Natural killer cell treated with Interleukin-12 subunit alpha and Interleukin-12 subunit beta and Interleukin-15 and Interleukin-18, amount 100 ng/mL, for 72 hours (primary cell): ENCODE measurements at regions not wholly inside any gene's neighbourhood (a gene's known extent, or its start where the extent isn't known, plus 50 kb on each side); places are given as distances from the start of the nearest gene placed in this dataset.

Source experiments
- ATAC-seq, 2 donors: fragments of 150-1000 bp; cut with Tn5 transposase in 1 of 2; sonication (Bioruptor Pico), chemical (Tn5 transposase) in 1 of 2; 2 replicates each; pipeline ENCODE4 v1.10.0; 2021
- DNase-seq: peaks from one replicate; pipeline ENCODE4 v3.0.0; 2022; ENCODE audit warnings: low spot score
- H3K27ac Mint-ChIP-seq, 2 donors: 1 replicate in 1 of 2; 2 replicates in 1 of 2; pipeline ENCODE4 v1.8.0; 2022; ENCODE audit warnings: mixed read lengths in 2 of 2, mild to moderate bottlenecking in 1 of 2, moderate library complexity in 1 of 2
- H3K27me3 Mint-ChIP-seq, 2 donors: 1 replicate in 1 of 2; 2 replicates in 1 of 2; pipeline ENCODE4 v1.8.0; 2022; ENCODE audit warnings: mixed read lengths in 2 of 2
- H3K36me3 Mint-ChIP-seq: one replicate; pipeline ENCODE4 v1.8.0; 2022; ENCODE audit warnings: mixed read lengths
- H3K4me1 Mint-ChIP-seq, 2 donors: 1 replicate in 1 of 2; 2 replicates in 1 of 2; pipeline ENCODE4 v1.8.0; 2022; ENCODE audit warnings: low read depth in 2 of 2, mixed read lengths in 2 of 2, mild to moderate bottlenecking in 1 of 2
- H3K4me3 Mint-ChIP-seq: one replicate; pipeline ENCODE4 v1.8.0; 2022; ENCODE audit warnings: mixed read lengths
- H3K9me3 Mint-ChIP-seq: 2 replicates; pipeline ENCODE4 v1.8.0; 2022; ENCODE audit warnings: mixed read lengths

- H3K36me3 Mint-ChIP-seq, result no peaks in the 10 kb centered on the region
- no peaks in the 10 kb centered on the region for H3K9me3 Mint-ChIP-seq
- no peak overlapping the region for H3K4me3 Mint-ChIP-seq
- no peaks in the 10 kb centered on the region for H3K4me1 Mint-ChIP-seq
- ATAC-seq (no peak), DNase-seq (no peak)
- H3K27me3 Mint-ChIP-seq, result no peaks in the 10 kb centered on the region
- H3K27ac Mint-ChIP-seq, result no peak overlapping the region
Measured at GRCh38 chr22:48650323-48651035, 1177.2 kb downstream of the BRD1 start.

GRCh38 chr22:48649466-48649865, 1178.2 kb downstream of the BRD1 start:
- DNase-seq, result no peak
- Mint-ChIP-seq H3K27ac (no peak overlapping the region), H3K27me3 (no peaks in the 10 kb centered on the region), H3K36me3 (no peaks in the 10 kb centered on the region), H3K4me1 (no peaks in the 10 kb centered on the region), H3K4me3 (no peak overlapping the region), H3K9me3 (no peaks in the 10 kb centered on the region)
- ATAC-seq, result no peak

GRCh38 chr22:48649031-48649430, 1178.6 kb downstream of the BRD1 start:
- no peak overlapping the region for H3K4me3 Mint-ChIP-seq
- H3K9me3 Mint-ChIP-seq, result no peaks in the 10 kb centered on the region
- H3K27me3 Mint-ChIP-seq, result no peaks in the 10 kb centered on the region
- no peaks in the 10 kb centered on the region for H3K4me1 Mint-ChIP-seq
- H3K36me3 Mint-ChIP-seq, result no peaks in the 10 kb centered on the region
- H3K27ac Mint-ChIP-seq, result no peak overlapping the region
- DNase-seq (no peak), ATAC-seq (no peak)

GRCh38 chr22:48647606-48648515, 1179.8 kb downstream of the BRD1 start:
- DNase-seq (no peak), ATAC-seq (no peak)
- no peak overlapping the region for H3K27ac Mint-ChIP-seq
- no peaks in the 10 kb centered on the region for H3K27me3 Mint-ChIP-seq
- no peaks in the 10 kb centered on the region for H3K4me1 Mint-ChIP-seq
- no peaks in the 10 kb centered on the region for H3K9me3 Mint-ChIP-seq
- no peak overlapping the region for H3K4me3 Mint-ChIP-seq
- no peaks in the 10 kb centered on the region for H3K36me3 Mint-ChIP-seq

- no peak for ATAC-seq
- no peaks in the 10 kb centered on the region for H3K27me3 Mint-ChIP-seq
- no peak overlapping the region for H3K27ac Mint-ChIP-seq
- no peaks in the 10 kb centered on the region for H3K36me3 Mint-ChIP-seq
- no peak overlapping the region for H3K4me3 Mint-ChIP-seq
- DNase-seq, result no peak
- H3K4me1 Mint-ChIP-seq, result no peaks in the 10 kb centered on the region
- no peaks in the 10 kb centered on the region for H3K9me3 Mint-ChIP-seq
Measured at GRCh38 chr22:48647051-48647450, 1180.6 kb downstream of the BRD1 start.

- no peaks in the 10 kb centered on the region for H3K27me3 Mint-ChIP-seq
- no peak overlapping the region for H3K4me3 Mint-ChIP-seq
- H3K4me1 Mint-ChIP-seq, result no peaks in the 10 kb centered on the region
- no peaks in the 10 kb centered on the region for H3K9me3 Mint-ChIP-seq
- DNase-seq (no peak), ATAC-seq (no peak)
- H3K27ac Mint-ChIP-seq, result no peak overlapping the region
- no peaks in the 10 kb centered on the region for H3K36me3 Mint-ChIP-seq
Measured at GRCh38 chr22:48646216-48646925, 1181.3 kb downstream of the BRD1 start.

GRCh38 chr22:48645766-48646165, 1181.9 kb downstream of the BRD1 start:
- Mint-ChIP-seq H3K36me3 (no peaks in the 10 kb centered on the region), H3K4me3 (no peak overlapping the region), H3K27ac (no peak overlapping the region)

GRCh38 chr22:48644997-48645396, 1182.7 kb downstream of the BRD1 start:
- DNase-seq, result no peak
- Mint-ChIP-seq H3K4me3 (no peak overlapping the region), H3K27me3 (no peaks in the 10 kb centered on the region), H3K4me1 (no peaks in the 10 kb centered on the region), H3K27ac (no peak overlapping the region), H3K36me3 (no peaks in the 10 kb centered on the region), H3K9me3 (no peaks in the 10 kb centered on the region)
- no peak for ATAC-seq

More at GRCh38 chr22:48645766-48646165, 1181.9 kb downstream of the BRD1 start:
- Mint-ChIP-seq H3K4me1 (no peaks in the 10 kb centered on the region), H3K9me3 (no peaks in the 10 kb centered on the region), H3K27me3 (no peaks in the 10 kb centered on the region)
- ATAC-seq (no peak), DNase-seq (no peak)

- DNase-seq (no peak), ATAC-seq (no peak)
- H3K36me3 Mint-ChIP-seq, result no peaks in the 10 kb centered on the region
- no peaks in the 10 kb centered on the region for H3K4me1 Mint-ChIP-seq
- no peak overlapping the region for H3K4me3 Mint-ChIP-seq
- no peaks in the 10 kb centered on the region for H3K9me3 Mint-ChIP-seq
- H3K27me3 Mint-ChIP-seq, result no peaks in the 10 kb centered on the region
- no peak overlapping the region for H3K27ac Mint-ChIP-seq
Measured at GRCh38 chr22:48644108-48644507, 1183.6 kb downstream of the BRD1 start.

GRCh38 chr22:48643066-48643731, 1184.5 kb downstream of the BRD1 start:
- Mint-ChIP-seq H3K27me3 (no peaks in the 10 kb centered on the region), H3K27ac (no peak overlapping the region), H3K4me1 (no peaks in the 10 kb centered on the region), H3K9me3 (no peaks in the 10 kb centered on the region), H3K4me3 (no peak overlapping the region), H3K36me3 (no peaks in the 10 kb centered on the region)
- DNase-seq, result no peak
- peak in 1 of 2 donors; percentile 3 for ATAC-seq

GRCh38 chr22:48642550-48642949, 1185.1 kb downstream of the BRD1 start:
- Mint-ChIP-seq H3K27me3 (no peaks in the 10 kb centered on the region), H3K4me3 (no peak overlapping the region), H3K9me3 (no peaks in the 10 kb centered on the region), H3K4me1 (no peaks in the 10 kb centered on the region), H3K36me3 (no peaks in the 10 kb centered on the region), H3K27ac (no peak overlapping the region)
- ATAC-seq (peak in 1 of 2 donors; percentile 2), DNase-seq (no peak)

- Mint-ChIP-seq H3K27me3 (no peaks in the 10 kb centered on the region), H3K36me3 (no peaks in the 10 kb centered on the region), H3K27ac (no peak overlapping the region), H3K9me3 (no peaks in the 10 kb centered on the region), H3K4me1 (no peaks in the 10 kb centered on the region), H3K4me3 (no peak overlapping the region)
- ATAC-seq (no peak), DNase-seq (no peak)
Measured at GRCh38 chr22:48641906-48642475, 1185.7 kb downstream of the BRD1 start.
